ENCODE measurements at regions not wholly inside any gene's neighbourhood (a gene's known extent, or its start where the extent isn't known, plus 50 kb on each side); places are given as distances from the start of the nearest gene placed in this dataset.

GRCh38 chr1:5503556-5504363 is 488.5 kb downstream of the NPHP4 start:
- in situ Hi-C loops (cut with HindIII; ENCODE audit: low sequenced_read_pairs), result no loop called here
- no peak for DNase-seq (ENCODE audit: low spot score)

DNA sequence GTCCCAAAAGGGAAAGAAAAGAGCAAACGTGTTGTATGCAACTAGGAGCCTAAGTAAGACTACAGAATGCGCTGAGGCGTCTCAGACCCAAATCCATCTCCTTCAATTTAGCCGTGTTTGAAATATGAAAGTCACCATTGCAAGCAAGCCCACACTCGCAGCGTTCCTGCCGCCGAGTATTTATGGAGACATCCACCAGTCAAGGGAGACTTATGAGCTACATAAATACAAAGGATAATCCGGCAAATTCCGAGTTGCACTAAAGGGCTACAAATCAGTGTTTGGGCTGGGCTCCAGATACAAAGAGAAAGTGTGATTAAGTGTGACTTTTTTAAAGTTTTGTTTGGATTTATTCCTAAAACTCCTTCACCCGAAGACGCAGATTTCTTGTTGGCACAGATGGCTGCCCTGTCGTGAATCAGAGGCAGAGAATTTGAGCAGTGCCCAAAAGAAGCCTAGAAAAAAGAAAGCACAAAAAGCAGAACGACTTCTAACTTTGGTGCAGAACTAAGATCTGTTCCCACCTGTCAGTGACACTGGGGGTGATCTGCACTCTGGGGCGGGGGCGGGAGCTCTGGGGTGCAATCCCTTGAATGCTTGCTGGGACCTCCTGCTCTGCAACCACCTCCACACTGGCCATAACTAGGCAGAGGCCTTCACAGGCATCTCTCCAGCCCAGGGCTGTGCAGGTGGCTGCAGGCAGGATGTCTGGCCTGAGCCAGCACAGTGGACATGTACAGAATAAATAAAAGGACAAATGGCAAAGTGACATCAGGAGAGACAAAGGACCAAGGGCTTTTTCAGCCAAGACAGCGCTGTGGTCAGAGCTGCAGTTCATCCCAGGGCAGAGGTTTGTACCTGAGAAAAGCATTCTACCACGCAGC is 489.7 kb downstream of the NPHP4 start:
- DNase-seq (ENCODE audit: low spot score), result peak; percentile 95
- in situ Hi-C loops (cut with HindIII; ENCODE audit: low sequenced_read_pairs), result no loop called here

- DNase-seq (ENCODE audit: low spot score), result peak; percentile 82
- in situ Hi-C loops (cut with HindIII; ENCODE audit: low sequenced_read_pairs), result no loop called here
Observed at GRCh38 chr1:5501206-5501930, 490.9 kb downstream of the NPHP4 start.

GRCh38 chr1:5500541-5500940 is 491.7 kb downstream of the NPHP4 start:
- no peak for DNase-seq (ENCODE audit: low spot score)
- in situ Hi-C loops (cut with HindIII; ENCODE audit: low sequenced_read_pairs), result no loop called here

GRCh38 chr1:5497503-5497902 is 494.7 kb downstream of the NPHP4 start:
- in situ Hi-C loops (cut with HindIII; ENCODE audit: low sequenced_read_pairs), result no loop called here
- DNase-seq (ENCODE audit: low spot score), result no peak

- in situ Hi-C loops (cut with HindIII; ENCODE audit: low sequenced_read_pairs), result no loop called here
- no peak for DNase-seq (ENCODE audit: low spot score)
Observed at GRCh38 chr1:5495596-5496410, 496.4 kb downstream of the NPHP4 start.

- DNase-seq (ENCODE audit: low spot score), result no peak
- in situ Hi-C loops (cut with HindIII; ENCODE audit: low sequenced_read_pairs), result no loop called here
Observed at GRCh38 chr1:5494518-5494917, 497.7 kb downstream of the NPHP4 start.

DNA sequence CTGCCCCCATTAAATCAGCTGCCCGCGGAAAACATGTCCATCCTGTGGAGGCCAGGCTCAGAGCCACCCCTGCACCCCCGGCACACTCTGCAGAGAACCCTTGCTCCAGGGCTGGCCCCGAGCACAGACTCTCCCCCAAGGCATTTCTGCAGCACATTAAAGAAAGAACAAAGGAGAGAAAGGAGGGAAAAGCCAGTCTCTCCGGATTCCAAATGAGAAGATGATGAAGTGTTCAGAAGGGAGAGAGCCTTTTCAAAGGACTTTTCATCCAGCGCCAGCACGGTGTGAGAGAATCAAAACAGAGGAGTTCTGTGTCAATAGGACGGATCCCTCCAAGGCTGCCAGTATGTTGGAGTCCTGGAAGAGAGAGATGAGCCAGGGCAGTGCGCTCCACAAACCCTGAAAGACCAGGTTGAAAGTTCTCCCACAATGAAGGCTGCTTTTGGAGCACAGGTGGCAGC is 498.3 kb downstream of the NPHP4 start:
- no peak for DNase-seq (ENCODE audit: low spot score)
- in situ Hi-C loops (cut with HindIII; ENCODE audit: low sequenced_read_pairs), result no loop called here

DNA sequence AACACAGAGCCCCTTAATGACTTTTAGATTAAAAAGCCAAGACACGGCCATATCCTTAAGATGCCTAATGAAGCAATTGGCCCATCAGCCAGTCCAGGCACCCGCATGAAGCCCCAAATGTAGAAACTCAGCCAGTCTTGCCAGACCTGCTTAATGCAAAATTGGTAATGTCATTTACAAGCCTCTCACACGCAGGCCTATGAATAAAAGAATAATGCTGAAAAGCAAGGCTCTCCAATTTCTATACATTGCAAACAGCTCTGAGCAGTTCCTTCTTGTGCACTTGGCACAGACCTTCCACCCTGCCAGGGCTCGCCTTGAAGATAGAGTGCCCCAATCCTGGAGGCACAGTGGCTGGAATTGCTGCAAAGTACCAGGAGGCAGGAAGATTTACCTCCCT is 498.9 kb downstream of the NPHP4 start:
- DNase-seq (ENCODE audit: low spot score), result no peak
- in situ Hi-C loops (cut with HindIII; ENCODE audit: low sequenced_read_pairs), result no loop called here

DNA sequence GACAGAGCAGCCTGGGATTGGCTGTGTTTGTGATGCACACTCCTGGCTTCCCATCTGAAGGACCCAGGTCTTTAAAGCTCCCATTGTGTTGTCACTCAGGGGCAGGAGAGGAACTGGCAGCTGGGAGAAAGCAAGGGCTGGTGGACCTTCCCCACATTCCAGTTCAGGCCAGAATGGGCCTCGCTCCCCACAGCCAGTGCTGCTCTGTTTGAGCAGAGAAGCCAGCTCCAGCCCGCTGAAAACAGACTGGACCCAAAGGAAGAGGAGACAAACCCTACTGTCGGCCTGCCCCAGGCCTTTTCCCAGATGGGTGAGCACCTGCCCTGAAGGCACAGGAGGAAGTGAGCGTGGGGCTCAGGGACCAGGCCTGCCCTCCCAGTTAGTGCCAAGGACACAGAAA is 499.4 kb downstream of the NPHP4 start:
- DNase-seq (ENCODE audit: low spot score), result no peak
- in situ Hi-C loops (cut with HindIII; ENCODE audit: low sequenced_read_pairs), result no loop called here

DNA sequence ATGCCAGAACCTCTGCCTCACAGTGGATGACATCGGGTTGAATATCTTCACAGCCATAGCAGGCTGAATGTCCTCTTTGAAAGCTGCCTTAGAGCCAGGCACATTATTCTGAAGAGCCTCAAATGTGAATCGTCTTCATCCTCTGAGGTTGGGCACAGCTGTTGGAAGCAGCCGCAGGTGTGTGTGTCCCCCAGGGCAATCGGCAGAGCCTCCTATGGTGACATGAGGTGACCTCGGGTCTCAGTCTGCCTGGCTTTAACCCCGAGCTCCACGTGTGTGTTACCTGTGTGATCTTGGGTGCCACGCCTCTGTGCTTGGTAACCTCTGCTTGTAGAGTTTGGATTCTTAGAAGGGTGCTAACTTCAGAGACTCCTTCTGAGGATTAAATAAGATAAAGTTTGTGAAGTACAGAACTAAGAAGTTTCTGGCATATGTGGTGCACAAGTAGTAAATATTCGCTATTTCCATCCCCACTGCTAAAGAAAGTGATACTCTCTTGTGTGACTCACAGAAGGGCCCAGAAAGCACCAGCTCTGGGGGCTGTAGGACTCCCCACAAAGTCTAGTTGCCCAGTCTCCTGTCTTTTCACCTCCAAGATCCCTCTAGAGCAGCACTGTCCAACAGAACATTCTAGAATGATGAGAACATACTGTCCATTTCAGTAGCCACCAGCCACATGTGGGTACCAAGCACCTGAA is 500.9 kb downstream of the NPHP4 start:
- in situ Hi-C loops (cut with HindIII; ENCODE audit: low sequenced_read_pairs), result no loop called here
- no peak for DNase-seq (ENCODE audit: low spot score)

- in situ Hi-C loops (cut with HindIII; ENCODE audit: low sequenced_read_pairs), result no loop called here
- no peak for DNase-seq (ENCODE audit: low spot score)
Observed at GRCh38 chr1:5490635-5491034, 501.6 kb downstream of the NPHP4 start.

DNA sequence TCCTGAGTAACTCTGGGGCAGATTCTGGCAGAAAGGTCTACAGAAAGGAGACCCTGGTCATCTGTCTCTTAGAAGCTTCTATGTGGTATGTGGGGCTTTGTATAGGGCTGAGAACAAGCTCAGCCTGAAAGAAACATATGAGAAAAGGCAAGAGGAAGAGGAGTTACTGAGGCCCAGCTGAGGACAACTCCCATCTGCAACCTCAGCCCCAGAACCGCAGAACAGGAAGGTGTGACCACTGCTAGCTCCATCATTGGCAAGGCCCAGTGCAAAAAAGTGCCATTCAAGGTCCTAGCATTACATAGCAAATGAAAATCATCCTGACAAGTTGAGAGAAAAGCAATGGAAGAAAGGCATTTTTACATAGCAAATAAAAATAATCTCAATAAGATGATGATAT is 503.8 kb downstream of the NPHP4 start:
- DNase-seq (ENCODE audit: low spot score), result no peak
- in situ Hi-C loops (cut with HindIII; ENCODE audit: low sequenced_read_pairs), result no loop called here

DNA sequence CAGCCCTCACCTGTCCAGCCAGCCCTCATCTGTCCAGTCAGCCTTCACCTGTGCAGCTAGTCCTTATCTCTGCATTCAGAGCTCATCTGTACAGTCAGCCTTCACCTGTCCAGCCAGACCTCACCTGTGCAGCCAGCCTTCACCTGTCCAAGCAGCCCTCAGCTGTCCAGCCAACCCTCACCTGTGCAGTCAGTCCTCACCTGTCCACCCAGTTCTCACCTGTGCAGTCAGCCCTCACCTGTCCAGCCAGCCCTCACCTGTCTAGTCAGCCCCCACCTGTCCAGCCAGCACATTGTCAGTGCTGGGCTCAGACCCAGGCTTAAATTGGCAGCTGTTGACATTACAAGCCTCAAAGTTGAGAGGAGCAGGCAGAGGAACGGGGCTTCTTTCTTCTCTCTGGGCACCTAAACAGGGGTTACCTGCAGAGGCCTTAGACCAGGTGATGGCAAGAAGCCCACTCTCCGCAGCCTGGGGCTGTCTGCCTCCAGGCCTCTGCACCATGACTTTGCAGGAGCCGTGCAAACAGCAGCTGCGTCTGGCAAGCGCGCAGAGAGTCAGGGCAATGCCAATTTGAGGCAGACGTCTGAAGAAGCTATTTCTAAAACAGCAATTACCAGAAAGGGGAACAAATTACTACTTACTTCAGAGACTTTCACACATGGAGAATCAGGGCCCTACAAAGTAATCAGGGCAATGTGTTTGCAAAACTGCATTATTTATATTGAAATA is 506.1 kb downstream of the NPHP4 start:
- in situ Hi-C loops (cut with HindIII; ENCODE audit: low sequenced_read_pairs), result no loop called here
- DNase-seq (ENCODE audit: low spot score), result no peak

GRCh38 chr1:5485436-5485835 is 506.8 kb downstream of the NPHP4 start:
- in situ Hi-C loops (cut with HindIII; ENCODE audit: low sequenced_read_pairs), result no loop called here
- no peak for DNase-seq (ENCODE audit: low spot score)

DNA sequence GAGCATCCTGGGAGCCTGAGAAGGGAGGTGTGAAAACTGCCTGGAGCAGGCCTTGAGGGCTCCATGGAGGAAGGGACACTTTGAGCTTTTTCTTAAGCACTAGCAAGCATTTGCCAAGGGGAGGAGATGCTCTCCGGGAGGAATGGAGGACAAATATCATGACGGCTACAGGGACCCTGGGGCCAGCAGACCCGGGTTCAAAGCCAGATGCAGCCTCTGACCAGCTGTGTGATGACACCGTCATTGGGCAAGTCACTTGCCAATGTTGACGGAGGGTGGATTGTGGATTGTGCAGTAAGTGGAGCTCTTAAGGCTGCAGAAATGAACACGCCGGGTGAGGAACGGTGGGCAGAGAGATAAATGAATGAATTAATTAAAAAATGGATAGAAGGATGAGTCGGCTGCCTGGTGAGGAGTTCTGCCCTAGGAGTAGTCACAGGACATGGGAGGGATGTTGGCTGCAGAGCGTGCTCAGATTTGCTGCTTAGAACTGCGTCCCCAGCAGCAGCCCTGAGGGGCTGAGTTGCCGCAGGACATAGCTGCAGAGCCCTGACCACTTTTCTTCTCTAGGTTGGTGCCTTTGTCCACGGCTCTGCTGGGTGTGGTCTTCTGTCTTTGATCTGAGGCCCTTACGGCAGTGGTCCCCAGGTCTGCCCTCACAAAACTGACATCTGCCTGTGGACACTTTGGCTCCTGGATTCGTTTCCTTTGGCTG is 507.6 kb downstream of the NPHP4 start:
- no peak for DNase-seq (ENCODE audit: low spot score)
- in situ Hi-C loops (cut with HindIII; ENCODE audit: low sequenced_read_pairs), result no loop called here

DNA sequence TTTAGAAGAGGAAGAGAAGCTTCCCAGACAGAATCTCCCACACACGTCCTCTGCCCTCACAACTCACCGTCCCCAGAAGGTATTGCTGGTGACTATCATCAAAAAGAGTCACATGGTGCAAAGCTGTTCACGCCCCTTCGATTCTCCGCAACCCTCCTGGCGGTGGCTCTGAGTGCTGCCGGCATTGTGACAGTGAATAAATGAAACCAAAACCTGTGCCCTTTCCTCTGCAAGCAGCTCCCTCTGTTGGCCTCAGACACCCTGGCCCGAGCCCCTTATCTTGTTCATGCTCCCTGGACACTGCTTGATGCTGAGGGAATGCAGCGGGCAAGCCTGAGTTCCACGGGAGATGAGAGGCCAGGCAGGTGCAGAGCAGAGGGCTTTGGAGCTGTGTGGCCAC is 510.3 kb downstream of the NPHP4 start:
- no peak for DNase-seq (ENCODE audit: low spot score)
- in situ Hi-C loops (cut with HindIII; ENCODE audit: low sequenced_read_pairs), result no loop called here

Data from G401 (cell line).